Stimulated activated effector memory CD8-positive, alpha-beta T cell treated with anti-CD3 and anti-CD28 coated beads, Interleukin-12 subunit alpha, Interleukin-12 subunit beta, amount 100 ng/mL, for 72 hours (primary cell): ENCODE measurements at regions not wholly inside any gene's neighbourhood (a gene's known extent, or its start where the extent isn't known, plus 50 kb on each side); places are given as distances from the start of the nearest gene placed in this dataset.
"Not testable (repeated sequence)": the region's sequence is repeated elsewhere in the genome, so short reads cannot be mapped to it uniquely, and the experiment has no call there.

Experiments used
- ATAC-seq: fragments of 150-1000 bp; cut with Tn5 transposase; 2 replicates; pipeline ENCODE4 v1.10.0; 2021
- DNase-seq, 2 donors: peaks; one replicate each; pipeline ENCODE4 v3.0.0; 2021 to 2022; ENCODE audit warnings: low spot score in 2 of 2
- H3K27ac Mint-ChIP-seq: one replicate; pipeline ENCODE4 v1.8.0; 2022; ENCODE audit warnings: mild to moderate bottlenecking, mixed read lengths
- H3K36me3 Mint-ChIP-seq: one replicate; pipeline ENCODE4 v1.8.0; 2022; ENCODE audit warnings: mild to moderate bottlenecking, mixed read lengths
- H3K4me1 Mint-ChIP-seq: one replicate; pipeline ENCODE4 v1.8.0; 2022; ENCODE audit warnings: mixed read lengths
- H3K4me3 Mint-ChIP-seq: one replicate; pipeline ENCODE4 v1.8.0; 2022; ENCODE audit warnings: mild to moderate bottlenecking, mixed read lengths
- H3K9me3 Mint-ChIP-seq: one replicate; pipeline ENCODE4 v1.8.0; 2022; ENCODE audit warnings: mixed read lengths

DNA sequence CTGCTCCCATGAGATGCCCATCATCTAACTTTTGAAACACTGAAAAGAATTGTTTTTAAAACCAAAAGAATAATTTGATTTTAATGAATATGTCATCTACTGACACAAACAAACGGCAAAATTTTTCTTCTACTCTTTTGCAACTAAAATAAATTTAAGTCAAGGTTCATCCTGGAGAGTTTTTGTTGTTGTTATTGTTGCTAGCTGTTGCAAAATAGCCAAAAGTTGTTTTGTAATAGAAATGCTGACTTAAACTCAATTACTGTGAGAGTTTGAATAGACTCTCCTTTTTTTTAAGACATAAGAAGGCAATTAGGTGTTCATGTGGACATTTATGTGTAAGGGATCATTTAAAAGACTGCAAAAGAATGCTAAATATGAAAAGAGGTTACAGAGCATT lies 146.0 kb upstream of the SEM1 start:
- Mint-ChIP-seq H3K27ac (no peak overlapping the region), H3K36me3 (no peaks in the 10 kb centered on the region), H3K4me1 (no peaks in the 10 kb centered on the region), H3K9me3 (peaks cover 2% of the 10 kb centered on the region), H3K4me3 (no peak overlapping the region)
- no peak for DNase-seq
- ATAC-seq: no peak

DNA sequence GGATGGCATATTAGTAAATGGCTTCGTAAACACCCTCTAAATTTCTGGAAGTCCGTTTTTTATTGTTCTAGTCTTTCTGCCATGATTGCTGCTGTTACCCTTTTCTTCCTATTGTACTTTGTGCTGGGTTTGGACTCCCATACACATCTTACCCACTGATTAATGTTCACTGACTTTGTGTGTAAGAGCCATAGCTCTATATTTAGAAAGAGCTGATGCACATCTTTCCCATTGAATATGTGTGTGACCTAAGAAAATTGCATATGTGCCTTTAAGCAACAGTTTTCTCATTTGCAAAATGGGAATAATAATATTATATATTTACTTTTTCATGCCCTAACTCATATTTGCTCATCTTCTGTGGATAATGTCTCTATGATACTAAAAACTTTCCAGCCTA lies 135.8 kb upstream of the DLX6 start:
- Mint-ChIP-seq H3K4me1 (no peaks in the 10 kb centered on the region), H3K9me3 (no peaks in the 10 kb centered on the region), H3K27ac (no peak overlapping the region), H3K36me3 (no peaks in the 10 kb centered on the region), H3K4me3 (no peak overlapping the region)
- ATAC-seq (no peak), DNase-seq (no peak)

DNA sequence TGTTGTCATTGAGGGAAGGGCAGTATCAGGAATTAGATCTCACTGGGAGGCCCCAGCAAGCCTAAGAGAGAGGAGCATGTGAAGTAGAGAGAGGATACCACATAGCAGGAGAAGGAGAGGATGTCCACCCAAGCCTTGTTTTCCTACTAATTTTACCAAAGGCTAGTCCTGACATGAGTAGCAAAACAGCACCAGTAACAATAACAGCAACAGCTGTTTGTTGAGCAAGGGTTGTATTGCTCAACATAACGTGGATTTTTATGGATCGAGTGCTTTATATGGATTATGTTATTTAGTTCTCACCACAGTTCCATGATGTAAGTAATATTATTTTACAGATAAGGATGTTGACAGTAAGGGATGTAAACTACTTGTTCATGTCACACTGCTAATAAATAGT lies 135.2 kb upstream of the DLX6 start:
- no peak overlapping the region for H3K27ac Mint-ChIP-seq
- H3K4me1 Mint-ChIP-seq: no peaks in the 10 kb centered on the region
- H3K36me3 Mint-ChIP-seq: no peaks in the 10 kb centered on the region
- H3K4me3 Mint-ChIP-seq: no peak overlapping the region
- DNase-seq (no peak), ATAC-seq (no peak)
- H3K9me3 Mint-ChIP-seq: no peaks in the 10 kb centered on the region

DNA sequence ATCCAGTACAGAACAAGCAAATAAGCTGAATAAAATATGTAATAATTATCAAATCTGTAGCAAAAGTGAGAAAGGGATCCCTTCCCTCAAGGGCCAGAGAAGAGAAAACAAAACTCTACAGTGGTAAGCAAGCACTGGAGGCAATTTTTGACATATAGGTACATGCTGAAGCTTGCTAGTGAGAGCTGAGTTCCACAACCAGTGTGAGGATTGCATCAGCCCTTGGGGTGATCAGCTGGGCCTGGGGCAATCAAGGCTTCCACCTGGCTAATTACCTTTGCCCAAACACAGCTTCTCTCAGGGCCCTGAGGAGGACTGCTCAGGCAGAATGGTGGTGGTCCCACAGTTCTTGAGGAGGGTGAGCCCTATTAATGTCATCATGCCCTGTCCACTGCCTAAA lies 134.4 kb upstream of the DLX6 start:
- ATAC-seq: no peak
- Mint-ChIP-seq H3K36me3 (no peaks in the 10 kb centered on the region), H3K27ac (no peak overlapping the region), H3K9me3 (no peaks in the 10 kb centered on the region), H3K4me3 (no peak overlapping the region), H3K4me1 (no peaks in the 10 kb centered on the region)
- no peak for DNase-seq

DNA sequence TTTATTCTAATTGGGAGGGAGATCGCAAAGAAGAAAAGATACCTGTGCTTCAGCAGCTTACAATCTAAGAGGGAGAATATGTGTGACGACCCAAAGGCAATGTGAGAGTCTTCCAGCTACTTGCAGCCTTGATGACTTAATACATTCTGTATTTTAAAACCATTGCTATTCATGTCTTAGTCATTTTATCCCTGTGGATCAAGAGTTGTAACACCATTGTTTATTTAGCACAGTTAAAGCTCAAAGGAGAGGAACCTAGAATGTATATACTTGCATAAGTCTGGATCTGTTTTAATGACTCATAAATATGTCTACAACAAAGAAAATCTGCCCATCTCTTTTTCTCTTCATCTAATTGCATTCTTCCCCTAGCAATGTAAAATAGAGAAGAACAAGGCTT lies 117.9 kb upstream of the DLX6 start:
- no peak overlapping the region for H3K27ac Mint-ChIP-seq
- no peaks in the 10 kb centered on the region for H3K36me3 Mint-ChIP-seq
- no peak for ATAC-seq
- no peak overlapping the region for H3K4me3 Mint-ChIP-seq
- H3K4me1 Mint-ChIP-seq: no peaks in the 10 kb centered on the region
- H3K9me3 Mint-ChIP-seq: no peaks in the 10 kb centered on the region
- no peak for DNase-seq

DNA sequence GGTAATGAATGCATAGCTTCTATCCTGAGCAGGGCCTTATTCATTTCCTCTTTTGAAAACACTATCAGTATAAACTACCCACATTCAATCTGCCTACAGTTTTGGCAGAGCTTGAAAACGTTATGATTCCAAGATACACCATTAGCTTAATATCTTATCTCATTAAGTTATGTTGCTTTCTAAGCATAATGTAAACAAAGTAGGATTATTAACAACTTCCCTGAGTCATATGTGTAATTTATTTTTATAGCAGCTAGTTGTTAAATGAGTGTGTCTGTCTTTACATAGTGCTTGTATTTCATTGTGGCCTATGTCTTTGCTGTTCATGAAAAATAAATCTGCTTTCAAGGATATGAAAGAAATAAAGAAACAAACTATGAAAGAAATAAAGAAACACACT lies 106.2 kb upstream of the DLX6 start:
- H3K4me3 Mint-ChIP-seq: no peak overlapping the region
- no peak overlapping the region for H3K27ac Mint-ChIP-seq
- no peak for DNase-seq
- no peaks in the 10 kb centered on the region for H3K36me3 Mint-ChIP-seq
- ATAC-seq: no peak
- no peaks in the 10 kb centered on the region for H3K4me1 Mint-ChIP-seq
- H3K9me3 Mint-ChIP-seq: no peaks in the 10 kb centered on the region

DNA sequence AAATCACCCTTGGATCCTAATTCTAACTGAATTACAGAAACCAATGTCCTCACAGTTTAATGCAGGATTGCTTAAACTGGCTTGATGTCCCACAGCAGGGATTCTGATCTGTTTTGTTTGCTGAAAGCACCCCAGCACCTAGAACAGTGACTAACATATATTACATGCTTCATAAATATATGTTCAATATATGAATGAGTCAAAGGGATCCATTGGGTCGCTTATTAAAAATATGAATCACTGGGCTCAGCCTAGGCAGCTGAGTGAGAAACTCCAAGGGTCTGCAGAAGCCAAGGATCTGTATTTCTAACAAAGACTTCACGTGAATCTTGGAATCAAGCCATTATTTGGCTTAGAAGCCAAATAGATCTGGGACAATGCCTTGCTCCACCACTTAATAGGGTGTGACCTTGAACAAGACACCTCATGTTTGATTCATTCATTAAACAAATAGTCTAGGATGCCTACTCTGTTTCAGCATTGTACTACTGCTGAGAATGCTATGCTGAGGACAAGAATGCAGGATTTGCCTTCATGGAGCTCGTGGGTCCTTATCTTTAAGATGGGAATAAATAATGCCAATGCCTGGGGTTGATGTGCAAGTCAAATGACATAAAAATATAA lies 103.4 kb upstream of the DLX6 start:
- H3K4me3 Mint-ChIP-seq: no peak overlapping the region
- H3K4me1 Mint-ChIP-seq: no peaks in the 10 kb centered on the region
- H3K27ac Mint-ChIP-seq: no peak overlapping the region
- H3K9me3 Mint-ChIP-seq: no peaks in the 10 kb centered on the region
- DNase-seq: no peak
- no peaks in the 10 kb centered on the region for H3K36me3 Mint-ChIP-seq
- ATAC-seq: no peak

DNA sequence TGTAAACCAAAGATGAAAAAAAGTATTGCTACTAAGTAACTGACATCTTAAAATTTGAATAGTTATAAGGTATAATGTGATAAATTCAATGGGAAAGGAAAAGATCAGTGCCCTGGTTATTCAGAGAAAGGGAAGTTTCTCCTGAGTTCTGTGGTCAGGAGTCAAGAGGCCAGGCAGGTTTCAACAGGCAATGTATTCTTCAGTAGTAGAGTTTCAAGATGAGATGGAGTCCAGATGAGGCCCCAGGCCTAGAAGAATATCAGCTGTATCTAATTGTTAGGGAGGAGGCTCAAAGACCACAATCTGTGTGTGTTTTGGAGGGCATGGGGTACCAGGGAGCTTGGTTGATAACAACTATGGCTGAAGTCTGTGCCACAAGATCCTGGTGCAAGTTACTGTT lies 101.4 kb upstream of the DLX6 start:
- Mint-ChIP-seq H3K4me1 (no peaks in the 10 kb centered on the region), H3K27ac (no peak overlapping the region), H3K9me3 (no peaks in the 10 kb centered on the region), H3K36me3 (no peaks in the 10 kb centered on the region), H3K4me3 (no peak overlapping the region)
- no peak for DNase-seq
- no peak for ATAC-seq

DNA sequence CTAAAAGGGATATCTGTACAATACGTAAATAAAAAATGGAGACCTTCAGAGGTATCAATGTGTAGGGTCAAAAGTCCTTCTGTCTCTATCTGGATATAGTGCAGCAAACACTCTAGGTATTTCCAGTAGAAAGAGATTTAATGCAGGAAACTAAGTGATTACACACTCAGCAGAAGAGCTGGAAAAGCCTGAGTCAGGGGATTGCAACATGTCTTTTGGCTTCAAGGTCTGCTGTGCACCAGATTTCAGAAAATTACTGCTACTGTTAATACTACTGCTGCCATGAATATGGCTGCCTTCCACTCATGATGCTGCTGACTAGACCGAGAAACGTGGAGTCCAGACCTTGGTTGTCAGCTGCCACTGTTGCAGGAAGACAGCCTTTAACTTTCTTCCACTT lies 94.9 kb upstream of the DLX6 start:
- DNase-seq (no peak), ATAC-seq (no peak)
- Mint-ChIP-seq H3K4me3 (no peak overlapping the region), H3K4me1 (no peaks in the 10 kb centered on the region), H3K36me3 (no peaks in the 10 kb centered on the region), H3K9me3 (no peaks in the 10 kb centered on the region), H3K27ac (no peak overlapping the region)

DNA sequence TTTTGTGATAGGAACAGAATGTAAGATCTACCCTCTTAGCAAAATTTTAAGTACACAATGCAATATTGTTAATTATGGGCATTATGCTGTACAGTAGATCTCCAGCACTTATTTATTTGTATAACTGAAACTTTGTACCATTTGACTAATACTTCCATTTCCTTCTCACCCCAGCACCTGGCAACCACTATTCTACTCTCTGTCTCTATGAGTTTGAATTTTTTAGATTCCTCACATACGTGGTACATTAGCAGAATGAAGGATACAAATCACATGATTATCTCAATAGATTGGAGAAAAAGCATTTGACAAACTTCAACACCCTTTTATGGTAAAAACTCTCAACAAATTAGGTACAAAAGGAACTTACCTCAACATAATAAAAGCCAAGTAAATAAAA lies 90.3 kb upstream of the DLX6 start:
- Mint-ChIP-seq H3K27ac (no peak overlapping the region), H3K36me3 (no peaks in the 10 kb centered on the region), H3K9me3 (no peaks in the 10 kb centered on the region), H3K4me3 (no peak overlapping the region), H3K4me1 (no peaks in the 10 kb centered on the region)
- ATAC-seq: no peak
- DNase-seq: no peak

DNA sequence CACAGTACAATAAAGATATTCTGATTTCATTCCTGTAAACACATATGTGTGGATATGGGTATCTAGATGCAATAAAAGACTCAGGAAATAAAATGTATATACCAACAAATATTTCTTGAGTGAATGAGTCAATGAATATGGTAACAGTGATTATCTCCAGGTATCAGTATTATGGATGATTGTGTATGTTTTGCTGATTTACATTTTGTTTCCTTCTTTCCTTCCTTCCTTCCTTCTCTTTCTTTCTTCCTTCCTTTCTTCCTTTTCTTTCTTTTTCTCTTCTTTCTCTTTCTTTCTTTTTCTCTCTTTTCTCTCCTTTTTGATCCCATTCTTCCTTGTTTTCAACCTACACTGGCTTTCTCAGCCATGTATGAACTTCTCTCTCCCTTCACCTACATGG lies 85.3 kb upstream of the DLX6 start:
- H3K9me3 Mint-ChIP-seq: no peaks in the 10 kb centered on the region
- DNase-seq (no peak), ATAC-seq (no peak)
- no peaks in the 10 kb centered on the region for H3K36me3 Mint-ChIP-seq
- no peak overlapping the region for H3K4me3 Mint-ChIP-seq
- H3K4me1 Mint-ChIP-seq: no peaks in the 10 kb centered on the region
- H3K27ac Mint-ChIP-seq: no peak overlapping the region

DNA sequence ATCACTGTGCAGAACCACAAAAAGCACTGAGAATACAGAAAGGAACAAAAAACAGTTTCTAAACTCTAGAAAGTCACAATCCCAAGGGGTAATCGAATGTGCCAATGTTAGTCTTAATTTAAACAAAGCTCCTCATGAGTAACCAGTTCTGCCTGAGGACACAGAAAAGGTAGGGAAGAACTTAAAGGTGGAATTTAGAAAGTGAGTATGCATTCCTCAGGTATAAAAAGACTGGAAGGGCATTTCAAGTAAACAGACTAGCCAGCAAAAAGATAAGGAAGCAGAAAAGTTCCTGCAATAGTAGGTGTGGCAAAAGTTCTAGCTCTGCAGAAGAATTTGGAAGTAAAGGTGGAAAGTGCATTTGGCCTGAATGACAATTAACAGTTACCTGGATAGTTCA lies 84.6 kb upstream of the DLX6 start:
- DNase-seq (no peak), ATAC-seq (no peak)
- H3K27ac Mint-ChIP-seq: no peak overlapping the region
- no peaks in the 10 kb centered on the region for H3K36me3 Mint-ChIP-seq
- H3K4me3 Mint-ChIP-seq: no peak overlapping the region
- no peaks in the 10 kb centered on the region for H3K4me1 Mint-ChIP-seq
- H3K9me3 Mint-ChIP-seq: no peaks in the 10 kb centered on the region

DNA sequence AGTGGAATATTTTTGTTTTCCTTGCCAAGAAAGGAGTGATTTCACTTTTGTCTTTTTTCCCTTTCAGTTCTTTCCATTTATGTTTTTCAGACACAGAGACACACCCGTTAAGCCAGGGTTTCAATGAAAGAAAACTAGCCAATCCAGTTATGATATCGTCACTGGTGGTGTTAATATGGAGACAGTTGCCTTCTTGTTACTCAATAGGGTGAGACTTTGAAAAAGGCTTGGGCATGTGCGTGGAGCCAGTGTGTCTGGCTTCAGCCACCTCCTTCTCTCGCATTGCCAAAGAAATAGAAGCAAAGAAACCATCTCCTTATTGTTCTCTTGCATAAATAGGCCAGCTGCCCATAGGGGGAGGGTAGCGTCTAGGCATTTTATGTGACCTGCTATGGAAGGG lies 84.1 kb upstream of the DLX6 start:
- Mint-ChIP-seq H3K27ac (no peak overlapping the region), H3K36me3 (no peaks in the 10 kb centered on the region), H3K4me1 (no peaks in the 10 kb centered on the region), H3K9me3 (no peaks in the 10 kb centered on the region), H3K4me3 (no peak overlapping the region)
- no peak for ATAC-seq
- no peak for DNase-seq

DNA sequence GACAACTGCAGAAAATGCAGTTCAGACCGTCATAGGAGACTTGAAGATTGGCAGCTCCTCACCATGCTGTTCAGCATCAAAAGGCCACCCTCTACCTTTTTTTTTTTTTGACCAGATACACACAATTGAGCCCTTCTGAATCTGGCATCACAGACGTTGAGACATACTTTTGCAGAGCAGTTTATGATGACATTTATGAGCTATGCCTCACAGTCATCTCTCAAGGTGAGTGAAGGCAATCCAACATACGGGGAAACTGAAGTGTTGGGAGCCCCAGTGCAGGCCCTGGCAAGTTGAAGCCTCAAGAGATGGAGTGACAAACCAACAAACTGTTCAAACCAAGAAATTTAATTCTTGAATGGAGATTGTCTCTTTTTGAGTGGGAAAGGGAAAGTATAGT lies 83.6 kb upstream of the DLX6 start:
- Mint-ChIP-seq H3K9me3 (no peaks in the 10 kb centered on the region), H3K4me3 (no peak overlapping the region), H3K36me3 (no peaks in the 10 kb centered on the region), H3K4me1 (no peaks in the 10 kb centered on the region), H3K27ac (no peak overlapping the region)
- no peak for ATAC-seq
- DNase-seq: no peak

DNA sequence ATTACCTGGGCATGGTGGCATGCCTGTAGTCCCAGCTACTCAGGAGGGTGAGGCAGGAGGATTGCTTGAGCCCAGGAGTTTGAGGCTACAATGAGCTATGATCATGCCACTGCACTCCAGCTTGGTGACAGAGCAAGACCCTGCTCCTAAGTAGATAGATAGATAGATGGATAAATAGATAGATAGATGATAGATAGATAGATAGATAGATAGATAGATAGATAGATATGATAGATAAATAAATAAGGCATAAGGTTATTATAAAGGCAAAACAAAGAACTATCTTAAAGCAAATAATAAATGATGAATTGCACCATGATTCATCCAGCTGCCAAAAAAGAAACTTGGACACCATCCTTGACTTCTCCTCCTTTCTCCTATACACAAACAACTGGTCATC lies 82.0 kb upstream of the DLX6 start:
- not testable (repeated sequence) for H3K4me1 Mint-ChIP-seq, ATAC-seq, H3K4me3 Mint-ChIP-seq, DNase-seq, H3K36me3 Mint-ChIP-seq, H3K27ac Mint-ChIP-seq, H3K9me3 Mint-ChIP-seq

DNA sequence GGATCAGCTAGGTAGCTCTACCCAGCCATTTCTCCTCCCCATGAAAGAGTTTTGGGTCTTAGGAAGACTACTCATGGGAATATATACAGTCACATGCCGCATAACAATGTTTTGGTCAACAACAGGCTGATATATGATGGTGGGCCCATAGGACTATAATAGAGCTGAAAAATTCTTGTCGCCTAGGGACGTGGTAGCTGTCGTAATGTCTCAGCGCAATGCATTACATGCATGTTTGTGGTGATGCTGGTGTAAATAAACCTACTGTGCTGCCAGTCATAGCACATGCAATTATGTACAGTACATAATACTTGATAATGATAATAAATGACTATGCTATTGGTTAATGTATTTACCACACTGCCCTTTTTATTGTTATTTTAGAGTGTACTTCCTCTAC lies 78.2 kb upstream of the DLX6 start:
- Mint-ChIP-seq H3K9me3 (no peaks in the 10 kb centered on the region), H3K27ac (no peak overlapping the region), H3K36me3 (no peaks in the 10 kb centered on the region), H3K4me1 (no peaks in the 10 kb centered on the region), H3K4me3 (no peak overlapping the region)
- ATAC-seq: no peak
- no peak for DNase-seq

DNA sequence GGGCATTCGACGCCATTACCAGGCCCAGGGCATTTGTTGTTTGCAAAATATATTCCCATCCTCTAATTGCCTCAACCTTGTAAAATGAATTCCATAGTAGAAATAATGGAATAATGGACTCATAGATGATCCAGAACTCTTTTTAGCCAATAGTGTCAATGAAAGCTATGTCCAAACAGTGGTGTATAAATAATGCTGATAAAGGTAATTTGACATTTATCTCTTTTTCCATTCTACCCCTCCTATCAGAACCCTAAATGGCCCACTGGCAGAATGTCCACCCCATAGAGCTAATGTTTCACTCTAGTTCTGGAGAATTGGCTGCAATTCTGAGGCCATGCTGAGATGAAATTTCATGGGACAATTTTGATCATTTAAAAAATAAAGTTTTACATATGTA lies 76.4 kb upstream of the DLX6 start:
- DNase-seq (no peak), ATAC-seq (no peak)
- H3K27ac Mint-ChIP-seq: no peak overlapping the region
- H3K4me1 Mint-ChIP-seq: no peaks in the 10 kb centered on the region
- no peak overlapping the region for H3K4me3 Mint-ChIP-seq
- no peaks in the 10 kb centered on the region for H3K9me3 Mint-ChIP-seq
- no peaks in the 10 kb centered on the region for H3K36me3 Mint-ChIP-seq
